PC-3 (cell line): ENCODE measurements at regions not wholly inside any gene's neighbourhood (a gene's known extent, or its start where the extent isn't known, plus 50 kb on each side); places are given as distances from the start of the nearest gene placed in this dataset.

Source experiments
- CTCF ChIP-seq: fragments of 300-600 bp; sonication (generic); conservative IDR thresholded peaks from 2 replicates; pipeline ENCODE4 v1.5.1; 2017; ENCODE audit warnings: antibody characterized with exemption, low read depth, mild to moderate bottlenecking, low read length
- EZH2 ChIP-seq: fragments of 300-600 bp; sonication (generic); IDR thresholded peaks from one replicate; pipeline ENCODE4 v1.6.1; 2017; ENCODE audit warnings: antibody characterized with exemption, mild to moderate bottlenecking, low read length; ENCODE audit not compliant: unreplicated experiment

- TF ChIP-seq CTCF (no peak), EZH2 (no peak)
These were observed 402.1 kb upstream of the SEMA6A start for GRCh38 chr5:116976767-116977166.
